Occipital lobe (tissue), 1 donor: ENCODE measurements at regions not wholly inside any gene's neighbourhood (a gene's known extent, or its start where the extent isn't known, plus 50 kb on each side); places are given as distances from the start of the nearest gene placed in this dataset.

Experiments
- DNase-seq: peaks from one replicate; lab custom pipeline; 2025; lab: John Stamatoyannopoulos, UW

GRCh38 chr22:47266329-47266728 is 503.9 kb downstream of the TBC1D22A start:
- DNase-seq, result no peak

- DNase-seq, result no peak
Measured at GRCh38 chr22:47260551-47260950, 498.1 kb downstream of the TBC1D22A start.

GRCh38 chr22:47259990-47260389 is 497.5 kb downstream of the TBC1D22A start:
- DNase-seq, result no peak

DNA sequence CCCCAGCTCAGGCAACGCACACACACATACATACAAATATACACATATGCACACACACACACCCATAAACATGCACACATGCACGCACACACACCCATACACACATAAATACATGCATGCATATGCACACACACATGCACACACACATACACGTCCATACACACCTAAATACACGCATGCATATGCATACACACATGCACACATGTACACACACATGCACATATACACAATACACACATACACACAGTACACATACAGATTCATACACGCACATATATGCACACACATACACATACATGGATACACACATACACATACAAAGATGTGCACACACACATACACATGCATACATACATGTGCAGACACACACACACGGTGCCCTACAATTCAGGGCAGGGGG is 496.6 kb downstream of the TBC1D22A start:
- no peak for DNase-seq

- DNase-seq, result no peak
Measured at GRCh38 chr22:47257976-47258375, 495.5 kb downstream of the TBC1D22A start.

DNA sequence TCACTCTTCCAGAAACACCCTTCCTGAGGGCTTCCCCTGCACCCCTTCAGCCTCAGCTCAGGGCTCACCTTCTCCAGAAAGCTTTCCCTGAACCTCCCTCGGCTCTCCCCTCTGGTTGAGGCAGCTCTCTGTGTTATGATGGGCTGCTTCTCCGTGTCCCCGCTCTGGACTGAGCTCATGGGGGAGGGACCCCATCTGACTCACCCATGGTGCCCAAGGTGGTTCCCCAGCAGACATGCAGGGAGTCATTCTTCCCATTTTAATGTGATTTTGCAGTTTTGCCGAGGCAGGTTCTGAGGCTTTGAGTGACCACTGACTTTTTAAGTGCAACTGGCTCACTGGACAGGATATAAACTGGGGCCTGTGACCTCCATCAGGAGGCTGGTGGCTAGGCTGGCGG is 495.1 kb downstream of the TBC1D22A start:
- DNase-seq, result no peak

DNA sequence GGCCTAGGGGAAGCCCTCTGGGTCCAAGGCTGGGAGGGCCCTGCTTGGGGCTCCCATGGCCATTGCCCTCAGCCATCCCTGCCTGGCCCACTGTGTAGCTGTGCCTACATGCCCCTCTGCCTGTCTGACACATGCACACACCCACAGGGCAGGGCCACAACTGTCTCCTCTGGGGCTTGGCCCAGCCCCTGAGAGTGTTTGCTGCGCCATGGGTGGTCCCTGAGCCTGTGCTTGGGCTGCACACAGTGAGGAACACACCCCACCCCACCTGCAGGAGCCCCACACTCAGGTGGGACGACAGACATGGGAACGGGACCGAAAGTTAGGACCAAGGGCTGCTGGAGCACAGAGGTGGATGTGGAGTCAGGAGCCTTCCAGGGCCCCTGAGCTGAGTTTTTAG is 489.5 kb downstream of the TBC1D22A start:
- no peak for DNase-seq

GRCh38 chr22:47250995-47251765 is 488.7 kb downstream of the TBC1D22A start:
- DNase-seq, result no peak

- DNase-seq, result no peak
Measured at GRCh38 chr22:47249370-47249928, 487.0 kb downstream of the TBC1D22A start.

- no peak for DNase-seq
Measured at GRCh38 chr22:47248925-47249324, 486.5 kb downstream of the TBC1D22A start.

- DNase-seq, result no peak
Measured at GRCh38 chr22:47247579-47248240, 485.3 kb downstream of the TBC1D22A start.

DNA sequence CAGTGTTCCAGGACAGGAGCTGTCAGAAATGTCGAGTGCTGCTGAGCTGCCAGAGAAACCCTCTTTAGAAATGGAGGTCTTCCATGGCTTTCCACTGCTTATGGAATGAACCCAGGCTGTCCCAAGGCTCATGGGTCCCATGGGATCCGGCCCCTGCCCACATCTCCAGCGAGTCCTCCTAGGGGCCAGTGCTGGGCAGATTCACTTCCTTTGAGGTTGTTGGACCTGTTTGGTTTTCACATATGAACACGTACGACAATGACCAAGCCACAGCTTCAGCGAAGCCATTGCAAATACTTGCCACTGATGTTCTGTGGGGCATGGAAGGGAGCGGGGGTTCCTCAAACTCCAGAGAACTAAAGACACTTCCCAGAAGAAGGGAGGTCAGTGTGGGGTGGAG is 483.3 kb downstream of the TBC1D22A start:
- DNase-seq, result no peak

DNA sequence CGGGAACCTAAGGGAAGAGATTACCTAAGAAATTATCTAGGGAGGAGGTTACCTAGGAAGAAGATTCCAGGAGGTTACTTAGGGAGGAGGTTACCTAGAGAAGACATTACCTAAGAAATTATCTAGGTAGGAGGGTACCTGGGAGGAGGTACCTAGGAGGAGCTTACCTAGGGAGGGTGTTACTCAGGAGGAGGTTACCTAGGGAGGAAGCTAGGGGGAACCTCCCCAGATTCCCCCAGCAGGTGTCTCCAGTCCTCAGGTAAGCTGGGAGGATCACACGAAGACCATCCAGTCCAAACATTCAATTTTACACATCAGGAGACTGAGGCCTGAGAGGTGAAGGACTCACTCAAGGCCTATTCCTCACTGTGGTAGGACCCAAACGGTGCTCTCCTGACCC is 482.8 kb downstream of the TBC1D22A start:
- no peak for DNase-seq

- DNase-seq, result no peak
Measured at GRCh38 chr22:47240116-47240515, 477.7 kb downstream of the TBC1D22A start.

DNA sequence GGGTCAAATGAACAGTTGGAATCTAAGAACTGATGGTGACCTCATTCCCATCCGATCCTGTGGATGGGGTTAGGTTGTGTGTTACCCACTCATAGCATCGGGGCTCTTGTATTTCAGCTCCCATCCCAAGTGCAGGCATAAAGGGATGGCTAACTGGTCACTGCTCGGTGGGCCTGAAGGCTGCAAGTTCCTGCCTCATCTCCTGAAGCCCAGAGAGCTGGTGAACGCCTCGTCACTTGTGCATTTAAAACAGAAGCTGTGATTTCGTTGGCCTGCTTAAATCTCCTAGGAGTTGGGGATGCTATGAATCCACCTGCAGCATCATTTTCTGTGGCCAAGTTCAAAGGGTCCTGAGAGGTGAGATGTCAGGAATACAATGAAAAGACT is 477.0 kb downstream of the TBC1D22A start:
- no peak for DNase-seq

DNA sequence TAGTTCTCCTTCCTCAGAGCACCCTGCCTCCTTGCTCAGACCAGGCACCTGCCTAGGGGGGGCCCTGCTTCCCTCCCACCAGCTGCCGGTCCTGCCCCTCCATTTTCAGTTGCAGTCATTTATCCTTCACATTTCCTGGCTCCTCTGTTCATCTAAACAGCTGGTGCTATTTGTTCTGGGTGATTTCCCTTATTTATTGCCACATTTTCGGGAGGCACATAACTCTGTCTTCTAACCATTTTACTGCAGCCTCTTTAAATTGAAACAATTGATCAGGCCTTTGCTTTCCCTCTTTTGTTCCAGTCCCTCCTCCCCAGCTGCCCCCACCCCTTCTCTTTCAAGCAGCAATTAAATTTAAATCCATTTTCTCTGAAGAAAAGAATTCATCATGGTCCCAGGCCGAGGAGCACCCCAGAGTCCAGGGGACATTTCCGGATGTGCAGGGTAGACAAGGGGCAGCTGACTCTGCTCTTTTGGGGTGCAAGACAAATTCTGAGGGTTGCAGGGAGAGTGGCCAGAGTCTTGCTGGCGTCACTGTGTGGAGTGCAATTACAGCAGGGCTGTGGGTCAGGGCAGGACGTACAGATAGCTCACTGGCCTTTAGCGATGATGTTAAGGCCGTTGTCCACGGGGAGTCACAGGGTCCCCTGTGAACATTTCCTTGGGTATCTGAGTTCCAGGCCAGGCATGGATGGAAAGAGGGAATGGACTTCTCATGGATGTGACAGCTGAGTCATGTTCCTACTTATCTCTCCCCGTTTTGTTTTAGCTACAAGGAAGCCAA is 476.4 kb downstream of the TBC1D22A start:
- no peak for DNase-seq

- no peak for DNase-seq
Measured at GRCh38 chr22:47237890-47238480, 475.5 kb downstream of the TBC1D22A start.

DNA sequence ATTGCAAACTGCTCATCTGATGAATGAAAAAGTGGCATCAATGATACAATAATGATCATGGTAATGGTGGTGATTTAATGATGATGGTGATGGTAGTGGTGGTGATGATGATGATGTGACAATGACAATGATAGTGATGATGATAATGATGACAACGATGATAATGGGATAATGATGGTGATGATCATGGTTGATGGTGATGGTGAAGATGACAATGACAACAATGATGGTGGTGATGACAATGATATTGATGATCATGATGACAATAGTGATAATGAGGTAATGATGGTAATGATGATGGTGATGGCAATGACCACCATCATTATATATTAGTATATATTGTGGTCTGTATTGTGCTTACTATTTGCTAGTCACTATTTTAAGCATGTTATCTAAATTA is 474.3 kb downstream of the TBC1D22A start:
- no peak for DNase-seq

DNA sequence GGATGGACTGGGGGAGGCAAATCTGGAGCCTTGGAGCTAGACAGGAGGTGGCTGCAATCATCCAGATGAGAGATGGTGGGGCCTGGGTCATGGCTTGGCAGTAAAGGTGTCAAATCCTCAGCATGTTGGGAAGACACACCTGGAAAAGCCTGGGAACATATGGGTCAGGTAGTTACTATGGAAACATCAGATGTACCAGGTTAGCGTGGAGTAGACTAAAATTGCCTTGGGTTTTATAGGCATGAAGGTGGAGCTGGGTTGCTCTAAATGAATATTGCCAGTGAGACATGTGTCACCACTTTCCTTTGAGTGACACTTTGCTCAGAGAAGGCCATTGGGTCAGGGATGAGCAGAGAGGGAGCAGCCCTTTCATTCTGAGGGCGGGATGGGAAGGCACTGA is 473.7 kb downstream of the TBC1D22A start:
- no peak for DNase-seq

GRCh38 chr22:47233316-47234243 is 471.1 kb downstream of the TBC1D22A start:
- no peak for DNase-seq

DNA sequence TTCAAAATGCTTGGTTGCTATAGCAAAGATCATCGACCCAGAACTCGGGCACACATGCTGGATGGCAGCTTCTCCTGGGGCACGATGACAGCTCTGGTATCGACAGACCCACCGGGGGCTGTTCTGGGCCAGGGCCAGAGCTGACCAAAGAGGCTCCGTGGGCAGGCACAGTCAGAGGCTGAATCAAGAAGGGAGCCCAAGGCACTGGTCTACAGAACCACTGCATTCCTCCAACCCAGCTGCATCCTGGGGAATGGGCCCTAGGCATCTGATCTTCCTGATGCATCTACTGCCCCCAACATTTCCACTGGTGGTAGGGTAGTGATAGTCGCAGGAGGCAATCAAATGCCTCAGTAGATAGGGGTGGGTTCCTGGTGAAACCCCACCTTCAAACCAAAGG is 470.3 kb downstream of the TBC1D22A start:
- DNase-seq, result no peak
